ENCODE measurements at regions not wholly inside any gene's neighbourhood (a gene's known extent, or its start where the extent isn't known, plus 50 kb on each side); places are given as distances from the start of the nearest gene placed in this dataset.
"Not testable (repeated sequence)": the region's sequence is repeated elsewhere in the genome, so short reads cannot be mapped to it uniquely, and the experiment has no call there.

DNA sequence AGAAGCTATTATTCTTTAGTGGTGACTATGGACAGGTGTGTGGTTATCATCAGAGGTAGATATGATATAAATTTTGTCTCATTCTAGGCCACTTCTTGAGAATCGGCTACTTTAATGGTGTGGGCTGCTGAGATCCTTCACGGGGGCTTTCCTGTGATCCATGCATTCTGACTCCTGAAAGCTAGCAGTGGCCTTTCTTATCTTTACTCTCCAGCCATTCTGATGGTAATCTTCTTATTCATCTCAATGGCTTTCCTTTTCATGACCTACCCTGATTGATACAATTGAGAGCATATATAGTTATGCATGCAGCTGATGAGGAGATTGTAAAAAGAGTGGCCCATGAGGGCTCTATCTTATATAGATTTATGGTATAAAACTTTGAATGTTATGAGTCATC lies 78.3 kb upstream of the ZPLD1 start:
- DNase-seq = no peak

DNA sequence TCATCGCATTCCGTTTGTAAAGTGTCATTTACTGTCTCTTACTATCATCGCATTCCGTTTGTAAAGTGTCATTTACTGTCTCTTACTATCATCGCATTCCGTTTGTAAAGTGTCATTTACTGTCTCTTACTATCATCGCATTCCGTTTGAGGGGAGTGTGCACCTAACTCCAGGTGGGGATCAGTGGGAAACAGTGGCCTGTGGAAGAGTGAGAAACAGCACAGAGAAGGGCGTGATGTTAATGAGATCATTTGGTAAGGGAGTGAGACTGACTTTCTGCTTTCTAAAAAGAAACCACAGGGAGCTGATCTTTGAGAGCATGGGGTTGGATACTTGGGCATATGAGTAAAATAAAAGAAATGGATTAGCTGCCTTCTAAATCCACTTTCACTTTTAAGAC lies 77.5 kb upstream of the ZPLD1 start:
- DNase-seq = not testable (repeated sequence)

DNA sequence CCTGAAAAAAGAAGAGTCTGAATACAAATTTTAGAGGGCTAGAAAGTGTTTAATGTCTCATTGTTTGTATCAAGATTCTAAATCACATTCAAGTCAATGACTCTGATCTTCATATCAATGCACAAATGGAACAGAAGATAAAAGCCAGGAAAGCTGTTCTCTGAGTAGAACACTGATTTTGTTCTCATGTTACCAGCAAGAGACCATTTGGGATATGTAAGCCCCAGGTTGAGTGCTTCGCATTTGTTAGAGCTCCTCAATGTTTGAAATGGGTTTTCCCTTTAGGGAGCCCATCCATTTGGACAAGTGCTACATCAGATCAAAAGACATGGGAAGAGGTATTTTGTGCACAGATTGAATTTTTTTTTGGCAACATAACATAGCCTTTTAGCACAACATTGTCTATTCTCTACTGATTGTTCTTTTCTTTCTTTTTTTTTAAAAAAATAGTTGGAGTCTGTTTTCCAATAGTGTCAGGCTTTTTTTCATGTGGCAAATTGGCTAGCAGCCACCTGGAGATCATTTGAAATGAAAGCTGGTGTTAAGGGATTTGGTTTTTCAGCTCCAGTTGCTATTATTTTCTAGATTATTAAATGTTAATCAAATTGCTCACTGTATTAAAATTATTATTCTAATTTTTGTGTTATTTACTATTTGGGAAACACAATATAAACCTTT lies 74.5 kb upstream of the ZPLD1 start:
- DNase-seq = no peak

DNA sequence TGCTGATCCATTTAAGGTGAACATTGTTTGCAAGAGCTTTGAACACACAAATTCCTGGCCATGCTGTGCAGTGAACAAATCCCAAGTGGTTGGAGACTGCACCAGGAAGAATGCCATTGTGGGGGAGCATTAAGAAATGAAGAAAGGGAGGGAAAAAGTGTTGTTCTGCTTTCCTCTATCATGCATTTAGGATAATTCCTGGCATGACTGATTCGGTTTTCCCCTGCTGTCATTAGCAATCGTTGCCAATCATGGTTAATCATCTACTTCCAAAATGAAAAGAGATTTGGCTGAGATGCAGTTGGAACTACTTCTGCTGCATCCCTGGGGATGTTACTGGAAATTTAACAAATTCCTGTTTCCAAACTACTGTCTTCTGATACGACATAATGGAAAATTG lies 73.7 kb upstream of the ZPLD1 start:
- DNase-seq = no peak

DNA sequence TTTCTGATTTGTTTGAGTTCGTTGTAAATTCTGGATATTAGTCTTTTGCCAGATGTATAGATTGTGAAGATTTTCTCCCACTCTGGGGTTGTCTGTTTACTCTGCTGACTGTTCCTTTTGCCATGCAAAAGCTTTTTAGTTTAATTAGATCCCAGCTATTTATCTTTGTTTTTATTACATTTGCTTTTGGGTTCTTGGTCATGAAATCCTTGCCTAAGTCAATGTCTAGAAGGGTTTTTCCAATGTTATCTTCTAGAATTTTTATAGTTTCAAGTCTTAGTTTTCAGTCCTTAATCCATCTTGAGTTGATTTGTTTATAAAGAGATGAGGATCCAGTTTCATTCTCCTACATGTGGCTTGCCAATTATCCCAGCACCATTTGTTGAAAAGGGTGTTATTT lies 68.7 kb upstream of the ZPLD1 start:
- not testable (repeated sequence) for DNase-seq

DNA sequence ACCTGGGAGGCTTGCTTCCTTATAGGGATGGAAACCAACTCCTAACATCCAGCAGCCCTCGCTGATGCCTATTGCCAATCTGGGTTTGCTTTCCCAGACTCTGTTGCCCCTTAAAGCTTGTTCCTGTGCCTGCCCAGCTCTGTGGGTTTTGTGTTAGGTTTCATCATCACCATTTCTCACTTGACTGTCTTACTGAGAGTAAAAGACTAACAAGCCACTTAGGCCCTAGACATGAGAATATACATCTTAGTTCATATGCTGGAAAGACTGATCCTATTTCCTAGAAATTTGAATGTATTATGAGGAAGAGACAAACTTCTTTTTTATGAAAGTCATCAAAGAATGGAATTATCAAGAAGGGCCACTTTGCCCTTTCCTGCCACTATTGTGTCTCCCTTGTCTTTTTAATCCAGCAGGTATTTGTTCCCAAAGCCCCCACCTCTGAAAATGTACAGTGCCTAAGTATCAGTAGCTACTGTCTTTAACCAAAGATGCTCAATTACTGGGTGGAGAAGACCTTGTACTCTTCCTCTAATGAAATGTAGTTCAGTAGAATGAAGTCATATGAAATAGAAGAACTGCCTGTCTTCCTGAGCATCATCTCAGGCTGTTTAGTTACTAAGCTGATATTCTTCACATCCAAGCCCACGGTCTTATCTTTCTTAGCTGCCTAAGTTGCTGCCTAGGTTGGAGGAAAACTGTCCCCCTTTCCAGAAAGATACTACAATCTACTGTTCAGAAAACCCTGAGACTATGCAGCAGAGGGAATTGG lies 59.8 kb upstream of the ZPLD1 start:
- no peak for DNase-seq

DNA sequence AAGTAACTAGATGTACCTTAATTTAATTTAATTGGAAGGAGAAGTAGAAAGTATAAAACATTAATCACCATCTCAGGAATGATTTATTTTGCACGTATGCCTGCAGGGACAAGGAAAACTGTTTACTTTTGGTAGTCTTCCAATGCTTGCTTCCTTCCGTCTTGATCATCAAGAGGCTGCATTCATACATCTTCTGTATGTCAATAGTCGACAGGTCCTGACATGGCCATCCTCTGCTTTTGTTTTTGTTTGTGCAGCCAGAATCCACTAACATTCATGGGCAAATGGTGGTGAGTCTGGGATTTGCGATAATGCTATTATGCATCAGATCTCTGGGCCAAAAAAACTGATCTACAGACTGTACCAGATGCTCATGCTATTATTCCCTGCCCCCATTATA lies 56.6 kb upstream of the ZPLD1 start:
- DNase-seq = no peak

DNA sequence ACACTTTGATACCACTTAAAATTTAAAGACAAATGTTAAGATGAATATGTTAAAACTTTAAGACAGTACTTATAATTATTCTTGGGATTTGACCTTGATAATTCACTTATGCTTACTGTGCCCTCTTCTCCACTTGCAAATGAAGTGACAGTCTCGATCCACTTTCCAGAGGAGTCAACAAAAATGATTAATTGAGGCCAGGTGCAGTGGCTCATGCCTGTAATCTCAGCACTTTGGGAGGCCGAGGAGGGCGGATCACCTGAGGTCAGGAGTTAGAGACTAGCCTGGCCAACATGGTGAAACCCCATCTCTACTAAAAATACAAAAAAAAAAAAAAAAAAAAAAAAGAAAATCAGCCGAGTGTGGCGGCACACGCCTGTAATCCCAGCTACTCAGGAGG lies 52.6 kb upstream of the ZPLD1 start:
- not testable (repeated sequence) for DNase-seq

Measured in MV-4-11 (cell line).